ENCODE measurements at regions not wholly inside any gene's neighbourhood (a gene's known extent, or its start where the extent isn't known, plus 50 kb on each side); places are given as distances from the start of the nearest gene placed in this dataset.

- no peak for DNase-seq
Observed at GRCh38 chr1:90200646-90201205, 205.8 kb downstream of the ZNF326 start.

- DNase-seq: no peak
Observed at GRCh38 chr1:90198616-90199332, 203.9 kb downstream of the ZNF326 start.

GRCh38 chr1:90193116-90193515 lies 198.2 kb downstream of the ZNF326 start:
- peak in 2 of 14 donors; percentile 16 to 92 for DNase-seq

GRCh38 chr1:90192408-90192807 lies 197.5 kb downstream of the ZNF326 start:
- DNase-seq: peak in 1 of 14 donors; percentile 23

- DNase-seq: no peak
Observed at GRCh38 chr1:90190523-90190922, 195.6 kb downstream of the ZNF326 start.

GRCh38 chr1:90189889-90190288 lies 195.0 kb downstream of the ZNF326 start:
- peak in 1 of 14 donors; percentile 40 for DNase-seq

- peak in 1 of 14 donors; percentile 88 for DNase-seq
Observed at GRCh38 chr1:90187323-90187585, 192.3 kb downstream of the ZNF326 start.

GRCh38 chr1:90186506-90187322 lies 191.8 kb downstream of the ZNF326 start:
- peak in 1 of 14 donors; percentile 57 for DNase-seq

- DNase-seq: no peak
Observed at GRCh38 chr1:90176530-90176929, 181.6 kb downstream of the ZNF326 start.

GRCh38 chr1:90175490-90176167 lies 180.7 kb downstream of the ZNF326 start:
- no peak for DNase-seq

- DNase-seq: no peak
Observed at GRCh38 chr1:90174246-90174645, 179.3 kb downstream of the ZNF326 start.

GRCh38 chr1:90162216-90162615 lies 167.3 kb downstream of the ZNF326 start:
- DNase-seq: no peak

- no peak for DNase-seq
Observed at GRCh38 chr1:90161625-90162024, 166.7 kb downstream of the ZNF326 start.

GRCh38 chr1:90155721-90156487 lies 161.0 kb downstream of the ZNF326 start:
- no peak for DNase-seq

- DNase-seq: no peak
Observed at GRCh38 chr1:90154711-90155110, 159.8 kb downstream of the ZNF326 start.

GRCh38 chr1:90149101-90149500 lies 154.2 kb downstream of the ZNF326 start:
- DNase-seq: no peak

GRCh38 chr1:90147093-90147492 lies 152.2 kb downstream of the ZNF326 start:
- no peak for DNase-seq

- no peak for DNase-seq
Observed at GRCh38 chr1:90144820-90145219, 149.9 kb downstream of the ZNF326 start.

GRCh38 chr1:90143591-90143990 lies 148.7 kb downstream of the ZNF326 start:
- no peak for DNase-seq

GRCh38 chr1:90142697-90143096 lies 147.8 kb downstream of the ZNF326 start:
- no peak for DNase-seq

GRCh38 chr1:90139837-90140236 lies 144.9 kb downstream of the ZNF326 start:
- DNase-seq: no peak

- DNase-seq: no peak
Observed at GRCh38 chr1:90135286-90135685, 140.4 kb downstream of the ZNF326 start.

Measured in C1 segment of cervical spinal cord (tissue), 14 donors.